Panc1 (cell line): ENCODE measurements at regions not wholly inside any gene's neighbourhood (a gene's known extent, or its start where the extent isn't known, plus 50 kb on each side); places are given as distances from the start of the nearest gene placed in this dataset.

Experiments
- ATAC-seq: fragments of 200-7000 bp; cut with Tn5 transposase; 2 replicates; pipeline ENCODE4 v1.9.1; 2020; ENCODE audit warnings: mild to moderate bottlenecking, moderate library complexity
- BruUV-seq: library from RNA; stranded (reverse); fragments of 400-500 nt; replicated peaks from 2 replicates; lab custom pipeline; 2021; lab: Mats Ljungman, UMichigan
- CTCF ChIA-PET: fragments of 300-600 bp; sonication (Branson Sonifier 250); formaldehyde crosslinking; loops from one replicate; lab custom pipeline; 2022; ENCODE audit warnings: antibody characterized with exemption; lab: Charles Lee
- POLR2A ChIA-PET: fragments of 300-600 bp; sonication (Branson Sonifier 250); formaldehyde crosslinking; loops from one replicate; lab custom pipeline; 2022; ENCODE audit warnings: antibody characterized with exemption; lab: Charles Lee
- DNase-seq: peaks from one replicate; pipeline ENCODE4 v3.0.0-alpha.2; 2010; ENCODE audit warnings: low read depth, low spot score
- H3K27ac ChIP-seq: 2 replicates; pipeline ENCODE4 v1.5.1; 2011; ENCODE audit warnings: mild to moderate bottlenecking, low read length, inconsistent platforms
- H3K27me3 ChIP-seq: fragments of 200-500 bp; sonication (Bioruptor generic); 2 replicates; pipeline ENCODE4 v1.6.0; 2014; ENCODE audit warnings: low read length, inconsistent platforms; ENCODE audit not compliant: control insufficient read depth, insufficient read depth
- H3K36me3 ChIP-seq: fragments of 200-500 bp; sonication (Bioruptor generic); 2 replicates; pipeline ENCODE4 v1.5.1; 2014; ENCODE audit warnings: inconsistent platforms, mild to moderate bottlenecking, low read length, moderate library complexity; ENCODE audit not compliant: control insufficient read depth, insufficient read depth
- H3K4me1 ChIP-seq: 2 replicates; pipeline ENCODE4 v1.5.1; 2011; ENCODE audit warnings: inconsistent platforms, mild to moderate bottlenecking, low read length, moderate library complexity; ENCODE audit not compliant: control insufficient read depth, insufficient read depth
- H3K4me3 ChIP-seq, 2 experiments: 2 replicates each; pipeline ENCODE4 v1.5.1; 2011 to 2012; ENCODE audit warnings: low read depth in 2 of 2, low read length in 2 of 2, mild to moderate bottlenecking in 2 of 2, inconsistent platforms in 1 of 2, moderate library complexity in 1 of 2
- H3K9me3 ChIP-seq: fragments of 200-500 bp; sonication (Bioruptor generic); 2 replicates; pipeline ENCODE4 v1.5.1; 2014; ENCODE audit warnings: low read depth, mild to moderate bottlenecking, inconsistent platforms, low read length, moderate library complexity; ENCODE audit not compliant: control insufficient read depth, insufficient read depth
- POLR2AphosphoS5 ChIP-seq: IDR thresholded peaks from 2 replicates; pipeline ENCODE4 v1.6.1; 2012; ENCODE audit warnings: mild to moderate bottlenecking, low read depth, low read length, moderate library complexity
- SIN3A ChIP-seq: IDR thresholded peaks from 2 replicates; pipeline ENCODE4 v1.6.1; 2012; ENCODE audit warnings: low read depth, mild to moderate bottlenecking, low read length, moderate library complexity, borderline replicate concordance; ENCODE audit not compliant: insufficient read depth
- TCF7L2 ChIP-seq: IDR thresholded peaks from 2 replicates; pipeline ENCODE4 v1.6.1; 2011; ENCODE audit warnings: mild to moderate bottlenecking, low read depth, low read length, inconsistent platforms
- in situ Hi-C: cut with HindIII; loops from 2 replicates; pipeline ENCODE4 v1.10.0; 2016; ENCODE audit warnings: low sequenced_read_pairs, low pct_unique_long_range_greater_than_20kb
- intact Hi-C: fragments of 100-400 bp; cut with micrococcal nuclease; formaldehyde crosslinking; loops from one replicate; pipeline ENCODE4 v1.10.0; 2022; ENCODE audit not compliant: unreplicated experiment
- TF ChIP-seq, protein P1 (sequence below): fragments of 450-650 bp; IDR thresholded peaks from 2 replicates; pipeline ENCODE4 v1.5.1; 2017; ENCODE audit warnings: mild to moderate bottlenecking
- TF ChIP-seq, protein P2 (sequence below), 2 experiments: IDR thresholded peaks; 2 replicates each; pipeline ENCODE4 v1.6.1; 2011 to 2012; ENCODE audit warnings: low read depth in 2 of 2, control low read depth in 1 of 2, low read length in 1 of 2, mild to moderate bottlenecking in 1 of 2, moderate library complexity in 1 of 2; ENCODE audit not compliant: insufficient read depth in 1 of 2

DNA sequence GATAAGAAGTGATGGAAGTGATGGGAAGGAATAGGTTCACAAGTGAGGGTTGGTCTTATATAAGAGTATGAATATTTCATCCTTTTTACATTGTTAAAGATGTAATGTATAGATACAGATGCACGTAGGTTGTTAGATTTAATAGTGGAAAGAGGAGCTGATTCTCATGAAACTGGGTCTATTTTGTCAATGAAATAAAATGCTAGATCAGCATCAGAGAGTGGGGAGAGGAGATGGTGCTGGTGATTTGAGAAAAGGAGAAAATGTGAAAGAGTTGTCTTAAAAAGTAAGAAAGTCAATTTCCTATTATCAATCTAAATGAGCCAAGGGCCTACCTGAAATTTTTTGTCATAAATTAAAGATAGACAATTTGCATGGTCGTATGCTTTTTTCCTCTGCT is 82.8 kb upstream of the FYN start:
- DNase-seq (no peak), ATAC-seq (no peak)
- no peak overlapping the region for H3K4me3 ChIP-seq
- BruUV-seq = no TSS peak
- H3K9me3 ChIP-seq = no peaks in the 10 kb centered on the region
- no peaks in the 10 kb centered on the region for H3K4me1 ChIP-seq
- H3K27ac ChIP-seq = no peak overlapping the region
- H3K36me3 ChIP-seq = no peaks in the 10 kb centered on the region
- ChIA-PET POLR2A (no interaction called here), CTCF (no interaction called here)
- peaks cover 48% of the 10 kb centered on the region for H3K27me3 ChIP-seq
- TF ChIP-seq, protein P1, sequence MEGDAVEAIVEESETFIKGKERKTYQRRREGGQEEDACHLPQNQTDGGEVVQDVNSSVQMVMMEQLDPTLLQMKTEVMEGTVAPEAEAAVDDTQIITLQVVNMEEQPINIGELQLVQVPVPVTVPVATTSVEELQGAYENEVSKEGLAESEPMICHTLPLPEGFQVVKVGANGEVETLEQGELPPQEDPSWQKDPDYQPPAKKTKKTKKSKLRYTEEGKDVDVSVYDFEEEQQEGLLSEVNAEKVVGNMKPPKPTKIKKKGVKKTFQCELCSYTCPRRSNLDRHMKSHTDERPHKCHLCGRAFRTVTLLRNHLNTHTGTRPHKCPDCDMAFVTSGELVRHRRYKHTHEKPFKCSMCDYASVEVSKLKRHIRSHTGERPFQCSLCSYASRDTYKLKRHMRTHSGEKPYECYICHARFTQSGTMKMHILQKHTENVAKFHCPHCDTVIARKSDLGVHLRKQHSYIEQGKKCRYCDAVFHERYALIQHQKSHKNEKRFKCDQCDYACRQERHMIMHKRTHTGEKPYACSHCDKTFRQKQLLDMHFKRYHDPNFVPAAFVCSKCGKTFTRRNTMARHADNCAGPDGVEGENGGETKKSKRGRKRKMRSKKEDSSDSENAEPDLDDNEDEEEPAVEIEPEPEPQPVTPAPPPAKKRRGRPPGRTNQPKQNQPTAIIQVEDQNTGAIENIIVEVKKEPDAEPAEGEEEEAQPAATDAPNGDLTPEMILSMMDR = no peak
- TF ChIP-seq SIN3A (no peak), TCF7L2 (no peak), POLR2AphosphoS5 (no peak)
- TF ChIP-seq, protein P2, sequence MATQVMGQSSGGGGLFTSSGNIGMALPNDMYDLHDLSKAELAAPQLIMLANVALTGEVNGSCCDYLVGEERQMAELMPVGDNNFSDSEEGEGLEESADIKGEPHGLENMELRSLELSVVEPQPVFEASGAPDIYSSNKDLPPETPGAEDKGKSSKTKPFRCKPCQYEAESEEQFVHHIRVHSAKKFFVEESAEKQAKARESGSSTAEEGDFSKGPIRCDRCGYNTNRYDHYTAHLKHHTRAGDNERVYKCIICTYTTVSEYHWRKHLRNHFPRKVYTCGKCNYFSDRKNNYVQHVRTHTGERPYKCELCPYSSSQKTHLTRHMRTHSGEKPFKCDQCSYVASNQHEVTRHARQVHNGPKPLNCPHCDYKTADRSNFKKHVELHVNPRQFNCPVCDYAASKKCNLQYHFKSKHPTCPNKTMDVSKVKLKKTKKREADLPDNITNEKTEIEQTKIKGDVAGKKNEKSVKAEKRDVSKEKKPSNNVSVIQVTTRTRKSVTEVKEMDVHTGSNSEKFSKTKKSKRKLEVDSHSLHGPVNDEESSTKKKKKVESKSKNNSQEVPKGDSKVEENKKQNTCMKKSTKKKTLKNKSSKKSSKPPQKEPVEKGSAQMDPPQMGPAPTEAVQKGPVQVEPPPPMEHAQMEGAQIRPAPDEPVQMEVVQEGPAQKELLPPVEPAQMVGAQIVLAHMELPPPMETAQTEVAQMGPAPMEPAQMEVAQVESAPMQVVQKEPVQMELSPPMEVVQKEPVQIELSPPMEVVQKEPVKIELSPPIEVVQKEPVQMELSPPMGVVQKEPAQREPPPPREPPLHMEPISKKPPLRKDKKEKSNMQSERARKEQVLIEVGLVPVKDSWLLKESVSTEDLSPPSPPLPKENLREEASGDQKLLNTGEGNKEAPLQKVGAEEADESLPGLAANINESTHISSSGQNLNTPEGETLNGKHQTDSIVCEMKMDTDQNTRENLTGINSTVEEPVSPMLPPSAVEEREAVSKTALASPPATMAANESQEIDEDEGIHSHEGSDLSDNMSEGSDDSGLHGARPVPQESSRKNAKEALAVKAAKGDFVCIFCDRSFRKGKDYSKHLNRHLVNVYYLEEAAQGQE (IDR thresholded peaks at IDR 0.05; ENCODE audit: insufficient read depth in 1 of 2, low read depth in 2 of 2, low read length in 1 of 2) = no peak
- in situ Hi-C loops (no loop called here), intact Hi-C loops (no loop called here)

DNA sequence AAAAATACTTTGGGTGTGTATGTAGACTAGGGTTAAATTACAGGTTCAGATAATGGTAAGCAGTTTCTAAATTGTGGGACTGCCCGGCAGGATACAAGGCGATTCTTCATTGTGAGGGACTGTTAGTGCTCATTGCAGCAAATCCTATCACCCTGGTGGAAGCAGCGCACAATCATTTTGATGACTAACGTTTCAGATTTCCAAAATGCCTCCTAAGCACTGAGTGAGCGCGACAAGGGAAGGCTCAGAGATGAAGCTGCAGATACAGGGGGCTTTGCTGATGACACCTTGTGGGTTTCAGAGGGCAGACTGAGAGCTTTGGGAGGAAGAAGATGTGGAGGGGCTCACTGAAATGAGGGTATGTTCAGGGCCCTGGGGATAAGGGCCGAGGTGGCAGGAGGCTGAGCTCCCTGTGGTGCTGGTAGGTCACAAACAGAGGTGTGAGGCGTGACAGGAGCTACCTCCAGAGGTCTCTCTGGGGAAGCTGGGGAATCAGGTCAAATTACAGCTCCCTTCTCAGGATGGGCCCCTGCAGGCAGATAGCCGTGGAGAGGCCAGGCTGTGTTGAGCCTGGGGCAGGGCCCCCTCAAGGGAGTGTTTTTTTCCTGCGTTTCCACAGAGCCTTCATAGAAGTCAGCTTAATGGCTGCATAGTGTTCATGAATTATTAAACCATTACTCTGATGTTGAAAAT is 84.5 kb upstream of the FYN start:
- Histone ChIP-seq H3K9me3 (no peaks in the 10 kb centered on the region), H3K36me3 (no peaks in the 10 kb centered on the region), H3K27ac (no peak overlapping the region), H3K4me1 (no peaks in the 10 kb centered on the region), H3K27me3 (peaks cover 33% of the 10 kb centered on the region), H3K4me3 (no peak overlapping the region)
- POLR2A ChIA-PET = no interaction called here
- BruUV-seq = no TSS peak
- ATAC-seq = no peak
- intact Hi-C loops (no loop called here), in situ Hi-C loops (no loop called here)
- CTCF ChIA-PET = interaction anchor here (0.6 to 0.8 kb wide), 3 partner anchors 25 to 87 kb away, joined by 3 to 5 read pairs (median 3); no protein-coding TSS in a partner anchor
- TF ChIP-seq, protein P1 = no peak
- no peak for TF ChIP-seq POLR2AphosphoS5
- no peak for TF ChIP-seq SIN3A
- TF ChIP-seq, protein P2 (IDR thresholded peaks at IDR 0.05; ENCODE audit: insufficient read depth in 1 of 2, low read depth in 2 of 2, low read length in 1 of 2) = no peak
- no peak for TF ChIP-seq TCF7L2
- no peak for DNase-seq
